ENCODE measurements at regions not wholly inside any gene's neighbourhood (a gene's known extent, or its start where the extent isn't known, plus 50 kb on each side); places are given as distances from the start of the nearest gene placed in this dataset.

- no peak overlapping the region for H3K9ac ChIP-seq
- no peak overlapping the region for H3K27ac ChIP-seq
- no peak overlapping the region for H3K4me3 ChIP-seq (ENCODE audit: low read depth, low read length)
- H3K27me3 ChIP-seq (ENCODE audit: control insufficient read depth, insufficient read depth, low read length), result no peaks in the 10 kb centered on the region
- no peak overlapping the region for H3K4me2 ChIP-seq (ENCODE audit: low read length)
- no peak overlapping the region for H2AFZ ChIP-seq
- peaks cover 43% of the 10 kb centered on the region for H3K79me2 ChIP-seq
- H3K9me3 ChIP-seq (ENCODE audit: control insufficient read depth, low read length), result no peaks in the 10 kb centered on the region
- H3K36me3 ChIP-seq (ENCODE audit: control insufficient read depth, insufficient read depth, low read length), result no peaks in the 10 kb centered on the region
- no peak for TF ChIP-seq CTCF (IDR thresholded peaks at IDR 0.05)
- H3K4me1 ChIP-seq, result peaks cover 5% of the 10 kb centered on the region
Observed at GRCh38 chr14:89485264-89485663, 68.2 kb upstream of the FOXN3 start.

DNA sequence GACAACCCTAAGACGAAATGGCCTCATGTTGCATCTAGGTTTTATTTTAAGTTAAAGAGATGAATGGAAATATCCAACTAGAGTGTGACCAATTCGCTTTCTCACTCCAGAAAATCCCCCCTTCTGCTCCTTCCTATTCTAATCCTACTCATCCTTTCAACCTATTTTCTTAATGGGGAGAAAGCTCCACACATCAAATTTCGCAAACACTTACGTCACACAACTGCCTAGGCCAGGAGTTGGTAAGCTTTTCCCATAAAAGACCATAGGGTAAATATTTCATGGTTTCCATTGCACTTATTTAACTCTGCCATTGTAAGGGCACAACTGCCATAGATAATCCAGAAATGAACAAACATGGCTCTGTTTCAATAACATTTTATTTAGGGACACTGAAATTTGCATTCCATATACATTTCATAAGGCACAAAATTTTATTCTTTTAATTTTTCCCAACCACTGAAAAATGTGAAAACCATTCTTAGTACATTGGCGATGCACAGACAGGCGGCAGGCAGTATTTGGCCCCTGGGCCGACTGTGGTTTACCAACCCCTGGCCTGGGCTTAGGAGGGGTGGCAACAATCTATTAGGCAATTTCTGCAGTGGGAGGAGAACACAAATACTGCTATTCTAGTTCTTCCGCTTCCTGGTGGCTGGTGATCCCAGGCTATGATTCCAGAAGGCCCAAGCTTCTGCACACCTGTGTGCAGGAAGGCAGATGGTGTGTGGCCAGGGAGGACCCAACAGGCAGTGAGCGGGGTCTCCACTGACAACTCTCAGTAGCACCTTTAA, 67.2 kb upstream of the FOXN3 start:
- peaks cover 3% of the 10 kb centered on the region for H3K4me1 ChIP-seq
- peaks cover 43% of the 10 kb centered on the region for H3K79me2 ChIP-seq
- H3K36me3 ChIP-seq (ENCODE audit: control insufficient read depth, insufficient read depth, low read length), result no peaks in the 10 kb centered on the region
- H2AFZ ChIP-seq, result no peak overlapping the region
- no peak overlapping the region for H3K27ac ChIP-seq
- H3K4me2 ChIP-seq (ENCODE audit: low read length), result no peak overlapping the region
- H3K9me3 ChIP-seq (ENCODE audit: control insufficient read depth, low read length), result no peaks in the 10 kb centered on the region
- no peak for TF ChIP-seq CTCF (IDR thresholded peaks at IDR 0.05)
- no peak overlapping the region for H3K4me3 ChIP-seq (ENCODE audit: low read depth, low read length)
- H3K9ac ChIP-seq, result no peak overlapping the region
- H3K27me3 ChIP-seq (ENCODE audit: control insufficient read depth, insufficient read depth, low read length), result no peaks in the 10 kb centered on the region

GRCh38 chr14:89481196-89481595, 64.2 kb upstream of the FOXN3 start:
- H3K36me3 ChIP-seq (ENCODE audit: control insufficient read depth, insufficient read depth, low read length), result no peaks in the 10 kb centered on the region
- peaks cover 28% of the 10 kb centered on the region for H3K79me2 ChIP-seq
- no peak overlapping the region for H3K4me2 ChIP-seq (ENCODE audit: low read length)
- no peaks in the 10 kb centered on the region for H3K4me1 ChIP-seq
- H2AFZ ChIP-seq, result no peak overlapping the region
- no peak overlapping the region for H3K9ac ChIP-seq
- no peaks in the 10 kb centered on the region for H3K9me3 ChIP-seq (ENCODE audit: control insufficient read depth, low read length)
- no peak for TF ChIP-seq CTCF (IDR thresholded peaks at IDR 0.05)
- no peak overlapping the region for H3K4me3 ChIP-seq (ENCODE audit: low read depth, low read length)
- H3K27me3 ChIP-seq (ENCODE audit: control insufficient read depth, insufficient read depth, low read length), result no peaks in the 10 kb centered on the region
- H3K27ac ChIP-seq, result no peak overlapping the region

GRCh38 chr14:89480278-89480677, 63.2 kb upstream of the FOXN3 start:
- Histone ChIP-seq H3K36me3 (ENCODE audit: control insufficient read depth, insufficient read depth, low read length) (no peaks in the 10 kb centered on the region), H2AFZ (no peak overlapping the region), H3K27ac (no peak overlapping the region), H3K4me2 (ENCODE audit: low read length) (no peak overlapping the region), H3K27me3 (ENCODE audit: control insufficient read depth, insufficient read depth, low read length) (no peaks in the 10 kb centered on the region), H3K9me3 (ENCODE audit: control insufficient read depth, low read length) (no peaks in the 10 kb centered on the region), H3K4me3 (ENCODE audit: low read depth, low read length) (no peak overlapping the region), H3K79me2 (peaks cover 23% of the 10 kb centered on the region), H3K4me1 (no peaks in the 10 kb centered on the region), H3K9ac (no peak overlapping the region)
- TF ChIP-seq CTCF (IDR thresholded peaks at IDR 0.05), result no peak

DNA sequence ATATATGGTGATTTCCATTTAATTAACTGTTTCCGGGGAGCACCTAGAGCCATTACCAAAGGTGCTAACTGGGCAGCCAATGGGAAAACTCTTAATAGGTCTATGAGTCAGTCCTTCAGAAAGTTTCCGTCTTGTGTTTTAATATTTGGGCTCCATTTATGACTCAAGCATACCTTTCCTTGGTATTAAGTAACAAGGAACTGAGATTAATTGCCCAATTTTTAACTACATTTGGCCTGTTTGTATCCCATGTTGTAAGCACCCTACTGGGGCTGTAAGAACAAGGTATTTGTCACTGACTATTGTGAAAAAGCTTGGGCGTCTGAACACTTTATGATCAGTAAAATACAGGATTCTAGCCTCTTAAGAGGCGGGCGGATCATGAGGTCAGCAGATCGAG, 62.8 kb upstream of the FOXN3 start:
- H3K27ac ChIP-seq, result no peak overlapping the region
- H3K4me3 ChIP-seq (ENCODE audit: low read depth, low read length), result no peak overlapping the region
- H3K36me3 ChIP-seq (ENCODE audit: control insufficient read depth, insufficient read depth, low read length), result no peaks in the 10 kb centered on the region
- H3K79me2 ChIP-seq, result peaks cover 21% of the 10 kb centered on the region
- H3K4me1 ChIP-seq, result no peaks in the 10 kb centered on the region
- no peak overlapping the region for H2AFZ ChIP-seq
- no peak overlapping the region for H3K9ac ChIP-seq
- no peaks in the 10 kb centered on the region for H3K9me3 ChIP-seq (ENCODE audit: control insufficient read depth, low read length)
- no peaks in the 10 kb centered on the region for H3K27me3 ChIP-seq (ENCODE audit: control insufficient read depth, insufficient read depth, low read length)
- H3K4me2 ChIP-seq (ENCODE audit: low read length), result no peak overlapping the region
- TF ChIP-seq CTCF (IDR thresholded peaks at IDR 0.05), result no peak
